H1 (cell line): ENCODE measurements at regions not wholly inside any gene's neighbourhood (a gene's known extent, or its start where the extent isn't known, plus 50 kb on each side); places are given as distances from the start of the nearest gene placed in this dataset.

Experiments used
- CHD2 ChIP-seq: IDR thresholded peaks from 2 replicates; pipeline ENCODE4 v1.6.1; 2012; ENCODE audit warnings: low read length, improper control_type of control experiment
- JUN ChIP-seq: IDR thresholded peaks from 2 replicates; pipeline ENCODE4 v1.6.1; 2011; ENCODE audit warnings: low read depth, mild to moderate bottlenecking, improper control_type of control experiment, low read length
- NANOG ChIP-seq: IDR thresholded peaks from 2 replicates; pipeline ENCODE4 v1.6.1; 2011; ENCODE audit warnings: low read length, low read depth, mild to moderate bottlenecking, inconsistent platforms; ENCODE audit not compliant: insufficient read depth, poor library complexity, severe bottlenecking
- POLR2A ChIP-seq, 2 experiments: IDR thresholded peaks; 1 replicate in 1 of 2; 2 replicates in 1 of 2; pipeline ENCODE4 v1.6.1; 2011; ENCODE audit warnings: low read depth in 2 of 2, low read length in 2 of 2, mild to moderate bottlenecking in 2 of 2; ENCODE audit errors: control extremely low read depth in 1 of 2
- TEAD4 ChIP-seq: IDR thresholded peaks from 2 replicates; pipeline ENCODE4 v1.6.1; 2012; ENCODE audit warnings: low read depth, low read length, inconsistent platforms, mixed read lengths
- USF2 ChIP-seq: IDR thresholded peaks from 2 replicates; pipeline ENCODE4 v1.6.1; 2011; ENCODE audit warnings: low read length, improper control_type of control experiment
- ZNF274 ChIP-seq: IDR thresholded peaks from 2 replicates; pipeline ENCODE4 v1.7.0; 2012; ENCODE audit warnings: low read length, borderline replicate concordance; ENCODE audit errors: extremely low read depth
- TF ChIP-seq, protein P1 (sequence below), 3 experiments: IDR thresholded peaks; 1 replicate in 2 of 3; 2 replicates in 1 of 3; pipeline versions ENCODE4 v1.5.1 to v1.6.1; 2011; ENCODE audit warnings: low read length in 3 of 3, mild to moderate bottlenecking in 3 of 3, inconsistent platforms in 2 of 3, low read depth in 1 of 3, moderate library complexity in 1 of 3; ENCODE audit not compliant: insufficient read depth in 1 of 3; ENCODE audit errors: control extremely low read depth in 1 of 3

GRCh38 chr4:116636917-116637316 lies 448.5 kb downstream of the TRAM1L1 start:
- TF ChIP-seq ZNF274 = no peak
- TF ChIP-seq, protein P1, sequence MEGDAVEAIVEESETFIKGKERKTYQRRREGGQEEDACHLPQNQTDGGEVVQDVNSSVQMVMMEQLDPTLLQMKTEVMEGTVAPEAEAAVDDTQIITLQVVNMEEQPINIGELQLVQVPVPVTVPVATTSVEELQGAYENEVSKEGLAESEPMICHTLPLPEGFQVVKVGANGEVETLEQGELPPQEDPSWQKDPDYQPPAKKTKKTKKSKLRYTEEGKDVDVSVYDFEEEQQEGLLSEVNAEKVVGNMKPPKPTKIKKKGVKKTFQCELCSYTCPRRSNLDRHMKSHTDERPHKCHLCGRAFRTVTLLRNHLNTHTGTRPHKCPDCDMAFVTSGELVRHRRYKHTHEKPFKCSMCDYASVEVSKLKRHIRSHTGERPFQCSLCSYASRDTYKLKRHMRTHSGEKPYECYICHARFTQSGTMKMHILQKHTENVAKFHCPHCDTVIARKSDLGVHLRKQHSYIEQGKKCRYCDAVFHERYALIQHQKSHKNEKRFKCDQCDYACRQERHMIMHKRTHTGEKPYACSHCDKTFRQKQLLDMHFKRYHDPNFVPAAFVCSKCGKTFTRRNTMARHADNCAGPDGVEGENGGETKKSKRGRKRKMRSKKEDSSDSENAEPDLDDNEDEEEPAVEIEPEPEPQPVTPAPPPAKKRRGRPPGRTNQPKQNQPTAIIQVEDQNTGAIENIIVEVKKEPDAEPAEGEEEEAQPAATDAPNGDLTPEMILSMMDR (IDR thresholded peaks at IDR 0.05; ENCODE audit: control extremely low read depth in 1 of 3, insufficient read depth in 1 of 3, low read depth in 1 of 3, low read length in 3 of 3) = no peak
- no peak for TF ChIP-seq NANOG
- TF ChIP-seq USF2 = no peak
- TF ChIP-seq CHD2 = no peak
- TF ChIP-seq JUN = no peak
- no peak for TF ChIP-seq TEAD4
- no peak for TF ChIP-seq POLR2A (IDR thresholded peaks at IDR 0.05; ENCODE audit: control extremely low read depth in 1 of 2, low read depth in 2 of 2, low read length in 2 of 2)
